IPS-15b (cell line): ENCODE measurements at regions not wholly inside any gene's neighbourhood (a gene's known extent, or its start where the extent isn't known, plus 50 kb on each side); places are given as distances from the start of the nearest gene placed in this dataset.

Experiments used
- H3K27me3 ChIP-seq: one replicate; pipeline ENCODE4 v1.6.1; 2013; ENCODE audit warnings: low read length; ENCODE audit not compliant: control insufficient read depth, insufficient read depth
- H3K36me3 ChIP-seq: one replicate; pipeline ENCODE4 v1.6.1; 2013; ENCODE audit warnings: low read length; ENCODE audit not compliant: control insufficient read depth, insufficient read depth
- H3K4me1 ChIP-seq: one replicate; pipeline ENCODE4 v1.6.1; 2013; ENCODE audit warnings: mild to moderate bottlenecking, low read length; ENCODE audit not compliant: control insufficient read depth, insufficient read depth
- H3K4me3 ChIP-seq: one replicate; pipeline ENCODE4 v1.5.1; 2013; ENCODE audit warnings: low read depth, low read length
- H3K9ac ChIP-seq: one replicate; pipeline ENCODE4 v1.6.1; 2013; ENCODE audit warnings: low read depth, mild to moderate bottlenecking, low read length
- H3K9me3 ChIP-seq: one replicate; pipeline ENCODE4 v1.6.1; 2013; ENCODE audit warnings: mild to moderate bottlenecking, low read length; ENCODE audit not compliant: control insufficient read depth, insufficient read depth

- Histone ChIP-seq H3K4me1 (no peaks in the 10 kb centered on the region), H3K27me3 (no peaks in the 10 kb centered on the region), H3K36me3 (no peaks in the 10 kb centered on the region), H3K9ac (no peak overlapping the region), H3K9me3 (no peaks in the 10 kb centered on the region), H3K4me3 (no peak overlapping the region)
Observed at GRCh38 chr1:219733511-219734174, 120.7 kb upstream of the ZC3H11B start.

DNA sequence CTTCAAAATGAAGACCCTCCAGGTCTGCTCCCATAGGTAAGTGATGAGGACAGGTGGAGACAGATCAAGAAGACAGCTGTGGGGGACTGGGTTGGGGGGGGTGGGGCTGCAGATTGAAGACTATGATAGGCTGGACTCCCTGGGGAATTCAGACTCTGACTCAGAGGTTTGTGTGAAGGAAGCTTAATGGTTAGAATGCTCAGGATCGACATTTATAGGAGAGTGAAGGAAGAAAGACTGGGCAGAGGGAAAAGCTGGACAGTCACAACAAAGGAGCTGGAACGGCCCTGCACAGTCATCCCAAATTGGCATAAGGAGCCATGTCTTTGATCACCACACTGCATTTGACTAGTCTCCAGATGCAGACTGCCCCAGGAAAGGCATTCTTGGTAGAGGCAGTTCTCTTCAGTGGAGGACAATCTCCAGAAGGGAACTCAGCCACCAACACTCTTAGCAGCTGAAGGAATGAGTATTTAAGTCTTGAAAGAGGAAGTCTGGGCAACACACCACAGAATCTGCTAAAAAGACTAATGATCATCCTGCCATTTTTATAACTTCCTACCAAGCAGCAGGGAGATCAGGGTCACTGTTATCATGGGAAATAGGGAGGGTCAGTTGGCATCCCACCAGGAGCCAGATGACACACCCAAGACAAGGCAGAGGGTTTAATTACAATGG is 120.0 kb upstream of the ZC3H11B start:
- no peaks in the 10 kb centered on the region for H3K27me3 ChIP-seq
- H3K4me3 ChIP-seq: no peak overlapping the region
- no peaks in the 10 kb centered on the region for H3K4me1 ChIP-seq
- no peaks in the 10 kb centered on the region for H3K9me3 ChIP-seq
- H3K9ac ChIP-seq: no peak overlapping the region
- no peaks in the 10 kb centered on the region for H3K36me3 ChIP-seq

DNA sequence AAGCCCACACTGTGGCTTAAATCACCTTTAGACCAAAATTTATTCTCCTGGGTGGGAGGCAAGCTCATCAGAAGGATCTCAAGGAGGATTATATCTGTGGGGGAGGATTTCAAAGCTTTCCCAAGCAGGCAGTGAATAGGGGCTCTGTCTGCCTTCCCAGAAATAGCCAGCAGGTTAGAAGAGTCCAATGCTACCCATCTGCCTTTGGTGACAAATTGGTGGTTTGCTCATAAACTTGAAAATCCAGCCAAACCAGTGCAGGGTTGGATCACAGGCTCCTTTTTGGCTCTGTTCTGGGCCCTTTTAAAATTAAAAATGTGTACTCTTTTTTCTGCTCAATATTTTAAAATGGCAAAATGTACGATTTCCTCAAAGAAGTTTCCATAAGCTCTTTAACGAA is 118.9 kb upstream of the ZC3H11B start:
- H3K36me3 ChIP-seq: no peaks in the 10 kb centered on the region
- no peaks in the 10 kb centered on the region for H3K4me1 ChIP-seq
- H3K4me3 ChIP-seq: no peak overlapping the region
- H3K27me3 ChIP-seq: no peaks in the 10 kb centered on the region
- no peaks in the 10 kb centered on the region for H3K9me3 ChIP-seq
- H3K9ac ChIP-seq: no peak overlapping the region

DNA sequence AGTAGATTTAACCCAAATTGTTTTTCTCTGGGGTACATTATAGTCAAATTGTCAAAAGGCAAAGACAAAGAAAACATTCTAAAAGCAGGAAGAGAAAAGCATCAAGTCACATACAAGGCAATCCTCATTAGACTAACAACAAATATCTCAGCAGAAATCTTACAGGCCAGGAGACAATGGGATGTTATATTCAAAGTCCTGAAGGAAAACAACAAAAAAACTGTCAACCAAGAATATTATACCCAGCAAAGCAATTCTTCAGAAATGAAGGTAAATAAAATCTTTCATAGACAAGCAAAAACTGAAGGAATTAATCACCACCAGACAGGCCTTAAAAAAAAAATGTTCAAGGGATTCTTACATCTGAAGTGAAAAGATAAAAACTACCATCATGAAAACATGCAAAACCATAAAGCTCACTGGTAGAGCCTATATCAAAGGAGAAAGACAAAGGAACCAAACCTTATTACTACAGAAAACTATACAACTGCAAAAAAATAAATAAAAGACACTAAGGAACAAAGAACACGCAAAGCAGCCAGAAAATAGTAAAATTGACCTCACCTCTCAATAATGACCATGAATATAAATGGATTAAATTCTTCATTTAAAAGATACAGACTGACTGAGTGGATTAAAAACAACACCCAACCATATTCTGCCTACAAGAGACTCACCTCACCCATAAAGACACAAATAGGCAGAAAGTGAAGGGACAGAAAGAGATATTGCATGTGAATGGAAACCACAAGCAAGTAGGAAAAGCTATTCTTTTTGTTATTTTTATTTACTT is 113.8 kb upstream of the ZC3H11B start:
- Histone ChIP-seq H3K36me3 (no peaks in the 10 kb centered on the region), H3K9me3 (no peaks in the 10 kb centered on the region), H3K9ac (no peak overlapping the region), H3K27me3 (no peaks in the 10 kb centered on the region), H3K4me1 (no peaks in the 10 kb centered on the region), H3K4me3 (no peak overlapping the region)

GRCh38 chr1:219724440-219724839 is 111.5 kb upstream of the ZC3H11B start:
- no peaks in the 10 kb centered on the region for H3K9me3 ChIP-seq
- no peak overlapping the region for H3K4me3 ChIP-seq
- H3K4me1 ChIP-seq: no peaks in the 10 kb centered on the region
- H3K9ac ChIP-seq: no peak overlapping the region
- no peaks in the 10 kb centered on the region for H3K27me3 ChIP-seq
- no peaks in the 10 kb centered on the region for H3K36me3 ChIP-seq

GRCh38 chr1:219717536-219717935 is 104.6 kb upstream of the ZC3H11B start:
- Histone ChIP-seq H3K4me1 (no peaks in the 10 kb centered on the region), H3K9ac (no peak overlapping the region), H3K27me3 (no peaks in the 10 kb centered on the region), H3K9me3 (no peaks in the 10 kb centered on the region), H3K4me3 (no peak overlapping the region), H3K36me3 (no peaks in the 10 kb centered on the region)

DNA sequence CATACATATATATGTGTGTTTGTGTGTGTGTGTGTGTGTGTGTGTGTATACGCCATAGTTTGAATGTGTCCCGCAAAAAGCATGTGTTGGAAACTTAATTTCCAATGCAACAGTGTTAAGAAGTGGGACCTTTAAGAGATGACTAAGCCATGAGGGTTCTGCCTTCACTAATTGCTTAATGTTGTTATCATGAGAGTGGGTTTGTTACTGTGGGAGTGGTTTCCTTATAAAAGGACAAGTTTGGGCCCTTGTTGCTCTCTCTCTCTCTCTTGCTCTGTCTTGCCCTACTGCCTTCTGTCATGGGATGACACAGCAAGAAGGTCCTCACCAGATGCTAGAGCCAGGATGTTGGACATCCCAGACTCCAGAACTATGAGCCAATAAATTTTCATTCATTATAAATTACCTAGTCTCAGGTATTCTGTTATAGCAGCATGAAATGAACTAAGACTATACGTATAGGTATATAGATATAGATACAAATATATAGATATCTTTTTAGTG is 103.8 kb upstream of the ZC3H11B start:
- Histone ChIP-seq H3K36me3 (no peaks in the 10 kb centered on the region), H3K9ac (no peak overlapping the region), H3K9me3 (no peaks in the 10 kb centered on the region), H3K27me3 (no peaks in the 10 kb centered on the region), H3K4me1 (no peaks in the 10 kb centered on the region), H3K4me3 (no peak overlapping the region)

GRCh38 chr1:219713981-219714381 is 101.1 kb upstream of the ZC3H11B start:
- no peak overlapping the region for H3K9ac ChIP-seq
- H3K9me3 ChIP-seq: no peaks in the 10 kb centered on the region
- no peaks in the 10 kb centered on the region for H3K36me3 ChIP-seq
- H3K27me3 ChIP-seq: no peaks in the 10 kb centered on the region
- H3K4me1 ChIP-seq: no peaks in the 10 kb centered on the region
- no peak overlapping the region for H3K4me3 ChIP-seq

DNA sequence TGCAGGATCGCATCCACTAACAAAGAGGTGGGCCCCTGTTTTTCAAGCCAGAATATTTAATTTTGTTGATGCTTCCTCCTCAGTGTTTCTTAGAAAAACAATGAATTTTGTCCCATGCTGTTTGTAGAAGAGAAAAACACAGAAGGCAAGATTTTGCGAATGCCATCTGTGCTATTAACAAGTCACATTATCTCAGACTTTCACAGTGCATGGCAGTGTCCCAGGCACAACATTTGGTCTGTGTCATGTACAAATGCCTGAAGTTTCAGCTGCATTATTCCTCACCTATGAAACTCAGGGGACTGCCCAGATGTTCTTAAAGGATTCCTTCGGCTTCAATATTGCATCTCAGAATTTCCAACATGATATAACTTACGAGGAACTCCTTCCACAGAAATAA is 99.6 kb upstream of the ZC3H11B start:
- H3K4me1 ChIP-seq: no peaks in the 10 kb centered on the region
- H3K36me3 ChIP-seq: no peaks in the 10 kb centered on the region
- no peaks in the 10 kb centered on the region for H3K9me3 ChIP-seq
- H3K4me3 ChIP-seq: no peak overlapping the region
- no peaks in the 10 kb centered on the region for H3K27me3 ChIP-seq
- no peak overlapping the region for H3K9ac ChIP-seq

GRCh38 chr1:219710529-219711194 is 97.8 kb upstream of the ZC3H11B start:
- no peak overlapping the region for H3K9ac ChIP-seq
- no peak overlapping the region for H3K4me3 ChIP-seq
- no peaks in the 10 kb centered on the region for H3K4me1 ChIP-seq
- no peaks in the 10 kb centered on the region for H3K9me3 ChIP-seq
- H3K36me3 ChIP-seq: no peaks in the 10 kb centered on the region
- H3K27me3 ChIP-seq: no peaks in the 10 kb centered on the region

GRCh38 chr1:219708919-219709543 is 96.1 kb upstream of the ZC3H11B start:
- no peaks in the 10 kb centered on the region for H3K27me3 ChIP-seq
- H3K36me3 ChIP-seq: no peaks in the 10 kb centered on the region
- H3K4me3 ChIP-seq: no peak overlapping the region
- no peaks in the 10 kb centered on the region for H3K4me1 ChIP-seq
- no peak overlapping the region for H3K9ac ChIP-seq
- no peaks in the 10 kb centered on the region for H3K9me3 ChIP-seq
